SK-N-SH (cell line): ENCODE measurements at regions not wholly inside any gene's neighbourhood (a gene's known extent, or its start where the extent isn't known, plus 50 kb on each side); places are given as distances from the start of the nearest gene placed in this dataset.
A peak's percentile ranks its signal among the peaks of the same experiment; 100 is the strongest.

Experiments
- CTCF ChIA-PET: fragments of 300-600, 350-600 bp; formaldehyde crosslinking; extraction: SDS; loops from one replicate; lab custom pipeline; 2021; lab: Yijun Ruan, JAX
- POLR2A ChIA-PET: fragments of 350-600 bp; sonication (Branson Sonifier 250); formaldehyde crosslinking; extraction: SDS; loops from one replicate; lab custom pipeline; 2020; ENCODE audit warnings: antibody characterized with exemption, inconsistent platforms; lab: Yijun Ruan, JAX
- DNase-seq: peaks from one replicate; pipeline ENCODE4 v3.0.0; 2012
- H2AFZ ChIP-seq: fragments of 200-600 bp; sonication (generic); 2 replicates; pipeline ENCODE4 v1.8.1; 2016; ENCODE audit warnings: antibody characterized with exemption, mild to moderate bottlenecking, low read depth
- H3F3A ChIP-seq: fragments of 200-600 bp; sonication (generic); replicated peaks from 2 replicates; pipeline ENCODE3; 2016; ENCODE audit warnings: antibody characterized with exemption, mild to moderate bottlenecking; ENCODE audit not compliant: insufficient read depth
- H3K27ac ChIP-seq, 2 experiments: fragments of 200-500 bp in 1 of 2; fragments of 200-600 bp in 1 of 2; sonication (Bioruptor generic) in 1 of 2; sonication (generic), shearing (Covaris generic) in 1 of 2; 2 replicates each; pipeline versions ENCODE4 v1.5.1 to v1.6.1; 2014 to 2016; ENCODE audit warnings: low read depth in 2 of 2, inconsistent platforms in 1 of 2, low read length in 1 of 2, mild to moderate bottlenecking in 1 of 2, mixed read lengths in 1 of 2
- H3K27me3 ChIP-seq: fragments of 200-600 bp; sonication (generic), shearing (Covaris generic); 2 replicates; pipeline ENCODE4 v1.6.1; 2016; ENCODE audit warnings: mixed run types; ENCODE audit not compliant: insufficient read depth
- H3K36me3 ChIP-seq, 2 experiments: fragments of 200-500 bp in 1 of 2; fragments of 200-600 bp in 1 of 2; sonication (Bioruptor generic) in 1 of 2; sonication (generic) in 1 of 2; replicated peaks in 1 of 2; 2 replicates each; pipeline versions ENCODE3 to v1.5.1; 2014 to 2016; ENCODE audit warnings: low read length in 1 of 2, mild to moderate bottlenecking in 1 of 2; ENCODE audit not compliant: insufficient read depth in 2 of 2, control insufficient read depth in 1 of 2
- H3K4me1 ChIP-seq, 2 experiments: fragments of 200-500 bp in 1 of 2; fragments of 200-600 bp in 1 of 2; sonication (Bioruptor generic) in 1 of 2; sonication (generic), shearing (Covaris generic) in 1 of 2; 2 replicates each; pipeline versions ENCODE4 v1.5.1 to v1.6.1; 2014 to 2016; ENCODE audit warnings: low read depth in 1 of 2, low read length in 1 of 2, mixed run types in 1 of 2; ENCODE audit not compliant: insufficient read depth in 2 of 2, control insufficient read depth in 1 of 2
- H3K4me2 ChIP-seq: fragments of 200-600 bp; sonication (generic), shearing (Covaris generic); 2 replicates; pipeline ENCODE4 v1.6.1; 2017; ENCODE audit warnings: mixed run types
- H3K4me3 ChIP-seq, 2 experiments: fragments of 200-500 bp in 1 of 2; fragments of 200-600 bp in 1 of 2; sonication (Bioruptor generic) in 1 of 2; sonication (generic), shearing (Covaris generic) in 1 of 2; 2 replicates each; pipeline versions ENCODE4 v1.5.1 to v1.8.1; 2014 to 2016; ENCODE audit warnings: low read depth in 2 of 2, inconsistent platforms in 1 of 2, low read length in 1 of 2, mild to moderate bottlenecking in 1 of 2, mixed read lengths in 1 of 2, moderate library complexity in 1 of 2
- H3K79me2 ChIP-seq: fragments of 200-600 bp; sonication (generic); 2 replicates; pipeline ENCODE4 v1.8.1; 2017; ENCODE audit warnings: mild to moderate bottlenecking; ENCODE audit not compliant: insufficient read depth
- H3K9ac ChIP-seq: fragments of 200-600 bp; sonication (generic); 2 replicates; pipeline ENCODE4 v1.6.1; 2017; ENCODE audit warnings: mixed run types
- H3K9me2 ChIP-seq: fragments of 200-600 bp; sonication (generic); 2 replicates; pipeline ENCODE4 v1.6.1; 2017; ENCODE audit warnings: mixed run types
- H3K9me3 ChIP-seq: fragments of 200-600 bp; sonication (generic); 2 replicates; pipeline ENCODE4 v1.6.1; 2017; ENCODE audit warnings: mixed run types, mild to moderate bottlenecking, moderate library complexity
- H4K20me1 ChIP-seq: fragments of 200-600 bp; sonication (generic); 2 replicates; pipeline ENCODE4 v1.6.1; 2017; ENCODE audit warnings: mild to moderate bottlenecking, mixed run types; ENCODE audit not compliant: insufficient read depth
- CHD2 ChIP-seq: fragments of 150-350 bp; IDR thresholded peaks from 2 replicates; pipeline ENCODE4 v1.6.1; 2018; ENCODE audit warnings: low read length; ENCODE audit not compliant: partially characterized antibody
- ELF1 ChIP-seq: IDR thresholded peaks from 2 replicates; pipeline ENCODE4 v1.4.0; 2012
- EP300 ChIP-seq, 2 experiments: IDR thresholded peaks; 2 replicates each; pipeline versions ENCODE4 v1.4.0 to v1.6.1; 2012; ENCODE audit warnings: borderline replicate concordance in 1 of 2, low read depth in 1 of 2, low read length in 1 of 2
- FOSL2 ChIP-seq: IDR thresholded peaks from 2 replicates; pipeline ENCODE4 v1.4.0; 2012; ENCODE audit warnings: low read depth, mild to moderate bottlenecking, moderate library complexity, borderline replicate concordance
- FOXJ3 ChIP-seq: sonication (generic); formaldehyde crosslinking; IDR thresholded peaks from 2 replicates; pipeline ENCODE4 v1.5.1; 2020; ENCODE audit warnings: mild to moderate bottlenecking, missing genetic modification reagents
- GABPA ChIP-seq: IDR thresholded peaks from 2 replicates; pipeline ENCODE4 v1.4.0; 2012; ENCODE audit warnings: low read depth, mild to moderate bottlenecking
- GATA2 ChIP-seq: sonication (generic); formaldehyde crosslinking; IDR thresholded peaks from 2 replicates; pipeline ENCODE4 v1.5.0; 2020; ENCODE audit warnings: mild to moderate bottlenecking, missing genetic modification reagents
- JUND ChIP-seq: IDR thresholded peaks from 2 replicates; pipeline ENCODE4 v1.4.0; 2012
- MAX ChIP-seq: IDR thresholded peaks from 2 replicates; pipeline ENCODE4 v1.4.0; 2012; ENCODE audit warnings: low read depth
- MEF2A ChIP-seq: IDR thresholded peaks from 2 replicates; pipeline ENCODE4 v1.4.0; 2012; ENCODE audit warnings: low read depth, borderline replicate concordance
- NFIC ChIP-seq: IDR thresholded peaks from 2 replicates; pipeline ENCODE4 v1.4.0; 2012; ENCODE audit warnings: borderline replicate concordance
- NRF1 ChIP-seq: IDR thresholded peaks from 2 replicates; pipeline ENCODE4 v1.6.1; 2012; ENCODE audit warnings: low read depth, mild to moderate bottlenecking, low read length
- REST ChIP-seq: IDR thresholded peaks from 2 replicates; pipeline ENCODE4 v1.6.1; 2012; ENCODE audit warnings: mild to moderate bottlenecking, low read depth, low read length, moderate library complexity
- SMC3 ChIP-seq: IDR thresholded peaks from 2 replicates; pipeline ENCODE4 v1.6.1; 2012; ENCODE audit warnings: low read depth, low read length, improper control_type of control experiment
- TAF1 ChIP-seq: IDR thresholded peaks from 2 replicates; pipeline ENCODE4 v1.6.1; 2012; ENCODE audit warnings: low read depth, mild to moderate bottlenecking, low read length, moderate library complexity, borderline replicate concordance
- TCF12 ChIP-seq: IDR thresholded peaks from 2 replicates; pipeline ENCODE4 v1.4.0; 2012
- TEAD4 ChIP-seq: IDR thresholded peaks from 2 replicates; pipeline ENCODE4 v1.4.0; 2012; ENCODE audit warnings: mild to moderate bottlenecking, borderline replicate concordance; ENCODE audit not compliant: insufficient read depth
- USF2 ChIP-seq: fragments of 150-350 bp; IDR thresholded peaks from 2 replicates; pipeline ENCODE4 v1.6.1; 2017; ENCODE audit warnings: antibody characterized with exemption, low read length, low read depth, borderline replicate concordance
- YY1 ChIP-seq: IDR thresholded peaks from 2 replicates; pipeline ENCODE4 v1.4.0; 2012; ENCODE audit warnings: low read depth, mild to moderate bottlenecking
- ZBTB33 ChIP-seq: IDR thresholded peaks from 2 replicates; pipeline ENCODE4 v1.4.0; 2012; ENCODE audit warnings: low read depth, borderline replicate concordance
- WGBS: methylation state at CpG from one replicate; pipeline ENCODE4 v1.1.6; 2017; ENCODE audit warnings: low lambda C conversion rate; 5-methylcytosine and 5-hydroxymethylcytosine counted together

GRCh38 chr10:83612746-83613145 lies 526.6 kb upstream of the GHITM start:
- H4K20me1 ChIP-seq = no peaks in the 10 kb centered on the region
- no peak overlapping the region for H3K4me3 ChIP-seq
- H3K36me3 ChIP-seq = no peaks in the 10 kb centered on the region
- no peaks in the 10 kb centered on the region for H3K9me3 ChIP-seq
- no peaks in the 10 kb centered on the region for H3K27me3 ChIP-seq
- CTCF ChIA-PET = no interaction called here
- WGBS = 46% methylated on average over 2 of the region's 2 CpGs
- 0 out of 4 replicates have a peak overlapping the region, but pooled peaks of 1 of the 2 experiments have one; percentile 29 for H3K27ac ChIP-seq
- H3K9me2 ChIP-seq = no peaks in the 10 kb centered on the region
- H3K79me2 ChIP-seq = no peaks in the 10 kb centered on the region
- no peak overlapping the region for H3K4me2 ChIP-seq
- H3F3A ChIP-seq = no peaks in the 10 kb centered on the region
- peaks cover 0 to 3% of the 10 kb centered on the region in 2 experiments; a peak in 2 of 4 replicates for H3K4me1 ChIP-seq
- no peak overlapping the region for H3K9ac ChIP-seq
- no peak for DNase-seq
- POLR2A ChIA-PET = no interaction called here
- H2AFZ ChIP-seq = no peak overlapping the region
- TF ChIP-seq JUND (no peak), NFIC (no peak), YY1 (no peak), TCF12 (no peak), MAX (no peak), MEF2A (no peak), USF2 (no peak), EP300 (IDR thresholded peaks at IDR 0.05; ENCODE audit: borderline replicate concordance in 1 of 2, low read depth in 1 of 2, low read length in 1 of 2) (no peak), NRF1 (no peak), ZBTB33 (no peak)

GRCh38 chr10:83617172-83617571 lies 522.1 kb upstream of the GHITM start:
- Histone ChIP-seq H3K9ac (no peak overlapping the region), H4K20me1 (no peaks in the 10 kb centered on the region), H2AFZ (no peak overlapping the region), H3K9me2 (no peaks in the 10 kb centered on the region), H3K9me3 (no peaks in the 10 kb centered on the region), H3F3A (no peaks in the 10 kb centered on the region), H3K4me1 (peaks cover 0 to 3% of the 10 kb centered on the region in 2 experiments; a peak in 2 of 4 replicates), H3K36me3 (no peaks in the 10 kb centered on the region), H3K4me2 (no peak overlapping the region), H3K79me2 (no peaks in the 10 kb centered on the region), H3K4me3 (no peak overlapping the region), H3K27me3 (no peaks in the 10 kb centered on the region), H3K27ac (no peak overlapping the region)
- CTCF ChIA-PET = no interaction called here
- POLR2A ChIA-PET = no interaction called here
- 9% methylated on average over 1 of the region's 1 CpG for WGBS
- no peak for DNase-seq
- TF ChIP-seq TEAD4 (no peak), GATA2 (CRISPR knock-in tag) (no peak), SMC3 (no peak), ZBTB33 (no peak), EP300 (IDR thresholded peaks at IDR 0.05; ENCODE audit: borderline replicate concordance in 1 of 2, low read depth in 1 of 2, low read length in 1 of 2) (no peak), ELF1 (no peak), TAF1 (no peak), REST (no peak), GABPA (no peak), CHD2 (no peak), FOSL2 (no peak), FOXJ3 (no peak)
